Activated CD8-positive, alpha-beta memory T cell treated with anti-CD3 and anti-CD28 coated beads, Interleukin-2, amount 50 U/mL, for 1 hour (primary cell): ENCODE measurements at regions not wholly inside any gene's neighbourhood (a gene's known extent, or its start where the extent isn't known, plus 50 kb on each side); places are given as distances from the start of the nearest gene placed in this dataset.
"Not testable (repeated sequence)": the region's sequence is repeated elsewhere in the genome, so short reads cannot be mapped to it uniquely, and the experiment has no call there.

Experiments used
- DNase-seq: peaks from one replicate; pipeline ENCODE4 v3.0.0-alpha.2; 2020; ENCODE audit errors: extremely low read depth

GRCh38 chr1:59176471-59176870, 120.4 kb upstream of the FGGY start:
- DNase-seq: no peak

- no peak for DNase-seq
Observed at GRCh38 chr1:59177756-59178155, 119.1 kb upstream of the FGGY start.

GRCh38 chr1:59178339-59179187, 118.3 kb upstream of the FGGY start:
- no peak for DNase-seq

- no peak for DNase-seq
Observed at GRCh38 chr1:59179673-59180072, 117.2 kb upstream of the FGGY start.

- DNase-seq: no peak
Observed at GRCh38 chr1:59180735-59181134, 116.2 kb upstream of the FGGY start.

- DNase-seq: no peak
Observed at GRCh38 chr1:59183749-59184317, 113.1 kb upstream of the FGGY start.

- DNase-seq: no peak
Observed at GRCh38 chr1:59184365-59184905, 112.5 kb upstream of the FGGY start.

- no peak for DNase-seq
Observed at GRCh38 chr1:59185163-59185860, 111.6 kb upstream of the FGGY start.

GRCh38 chr1:59186656-59187055, 110.2 kb upstream of the FGGY start:
- no peak for DNase-seq

GRCh38 chr1:59188413-59189213, 108.3 kb upstream of the FGGY start:
- no peak for DNase-seq

- no peak for DNase-seq
Observed at GRCh38 chr1:59193443-59194093, 103.3 kb upstream of the FGGY start.

GRCh38 chr1:59194621-59195020, 102.3 kb upstream of the FGGY start:
- DNase-seq: no peak

GRCh38 chr1:59195151-59195550, 101.7 kb upstream of the FGGY start:
- no peak for DNase-seq

GRCh38 chr1:59198564-59198963, 98.3 kb upstream of the FGGY start:
- no peak for DNase-seq

- DNase-seq: no peak
Observed at GRCh38 chr1:59199147-59199546, 97.7 kb upstream of the FGGY start.

- no peak for DNase-seq
Observed at GRCh38 chr1:59199719-59200376, 97.0 kb upstream of the FGGY start.

GRCh38 chr1:59201341-59201740, 95.6 kb upstream of the FGGY start:
- no peak for DNase-seq

GRCh38 chr1:59202455-59202854, 94.4 kb upstream of the FGGY start:
- DNase-seq: no peak

GRCh38 chr1:59204001-59204400, 92.9 kb upstream of the FGGY start:
- no peak for DNase-seq

GRCh38 chr1:59206616-59207015, 90.3 kb upstream of the FGGY start:
- DNase-seq: not testable (repeated sequence)

- DNase-seq: not testable (repeated sequence)
Observed at GRCh38 chr1:59210430-59210829, 86.5 kb upstream of the FGGY start.
